Uterus (tissue), 3 donors: ENCODE measurements at regions not wholly inside any gene's neighbourhood (a gene's known extent, or its start where the extent isn't known, plus 50 kb on each side); places are given as distances from the start of the nearest gene placed in this dataset.

Source experiments
- DNase-seq, 2 donors: peaks; one replicate each; pipeline ENCODE4 v3.0.0-alpha.2; 2019 to 2020
- H3K27ac ChIP-seq, 2 donors: fragments of 200-600 bp; sonication (generic); 1 replicate in 1 of 2; 2 replicates in 1 of 2; pipeline ENCODE4 v1.5.1; 2016 to 2018
- H3K27me3 ChIP-seq, 2 donors: fragments of 200-600 bp; sonication (generic); one replicate each; pipeline ENCODE4 v1.5.1; 2018 to 2019; ENCODE audit warnings: control low read depth in 1 of 2
- H3K36me3 ChIP-seq, 2 donors: fragments of 200-600 bp; sonication (generic); one replicate each; pipeline ENCODE4 v1.5.1; 2019; ENCODE audit warnings: control low read depth in 1 of 2
- H3K4me1 ChIP-seq, 2 donors: fragments of 200-600 bp; sonication (generic); one replicate each; pipeline ENCODE4 v1.5.1; 2018 to 2019; ENCODE audit warnings: control low read depth in 1 of 2
- H3K4me3 ChIP-seq, 2 donors: fragments of 200-600 bp; sonication (generic); 1 replicate in 1 of 2; 2 replicates in 1 of 2; pipeline ENCODE4 v1.5.1; 2018 to 2019; ENCODE audit warnings: mild to moderate bottlenecking in 1 of 2
- H3K9me3 ChIP-seq, 2 donors: fragments of 200-600 bp; sonication (generic); one replicate each; pipeline ENCODE4 v1.5.1; 2019; ENCODE audit warnings: control low read depth in 1 of 2
- CTCF ChIP-seq, 4 experiments: fragments of 200-600 bp in 2 of 4; fragments of 450-650 bp in 2 of 4; sonication (generic) in 2 of 4; IDR thresholded peaks; one replicate each; pipeline ENCODE4 v1.5.1; 2016 to 2019; ENCODE audit warnings: antibody characterized with exemption in 4 of 4, mild to moderate bottlenecking in 2 of 4, moderate library complexity in 1 of 4
- POLR2A ChIP-seq, 2 donors: fragments of 450-650 bp; IDR thresholded peaks; one replicate each; pipeline ENCODE4 v1.6.1; 2016; ENCODE audit warnings: antibody characterized with exemption in 2 of 2, mild to moderate bottlenecking in 1 of 2, moderate library complexity in 1 of 2
- intact Hi-C: fragments of 100-400 bp; cut with DNase I; formaldehyde crosslinking; loops from one replicate; pipeline ENCODE4 v1.15.1; 2023; ENCODE audit warnings: low total_unique reads
- donor health status: DM: yes; HTN: yes; CAD: no.

GRCh38 chr14:58981840-58982239 lies 206.6 kb upstream of the DAAM1 start:
- Histone ChIP-seq H3K9me3 (no peaks in the 10 kb centered on the region), H3K27ac (no peak overlapping the region), H3K36me3 (no peaks in the 10 kb centered on the region), H3K27me3 (no peaks in the 10 kb centered on the region), H3K4me1 (no peaks in the 10 kb centered on the region), H3K4me3 (no peak overlapping the region)
- TF ChIP-seq POLR2A (IDR thresholded peaks at IDR 0.05), result no peak
- no peak for TF ChIP-seq CTCF (IDR thresholded peaks at IDR 0.05)
- intact Hi-C loops, result no loop called here
- no peak for DNase-seq

- no peak overlapping the region for H3K4me3 ChIP-seq
- intact Hi-C loops, result no loop called here
- H3K9me3 ChIP-seq, result no peaks in the 10 kb centered on the region
- no peak for TF ChIP-seq POLR2A (IDR thresholded peaks at IDR 0.05)
- TF ChIP-seq CTCF (IDR thresholded peaks at IDR 0.05), result no peak
- H3K27ac ChIP-seq, result no peak overlapping the region
- H3K4me1 ChIP-seq, result no peaks in the 10 kb centered on the region
- H3K36me3 ChIP-seq, result no peaks in the 10 kb centered on the region
- no peak for DNase-seq
- H3K27me3 ChIP-seq, result no peaks in the 10 kb centered on the region
These were observed 202.7 kb upstream of the DAAM1 start for GRCh38 chr14:58985786-58986185.

- H3K9me3 ChIP-seq, result no peaks in the 10 kb centered on the region
- H3K27ac ChIP-seq, result no peak overlapping the region
- no peak for DNase-seq
- H3K4me1 ChIP-seq, result no peaks in the 10 kb centered on the region
- TF ChIP-seq POLR2A (IDR thresholded peaks at IDR 0.05) (no peak), CTCF (IDR thresholded peaks at IDR 0.05) (no peak)
- no peak overlapping the region for H3K4me3 ChIP-seq
- intact Hi-C loops, result no loop called here
- H3K36me3 ChIP-seq, result no peaks in the 10 kb centered on the region
- H3K27me3 ChIP-seq, result no peaks in the 10 kb centered on the region
These were observed 200.9 kb upstream of the DAAM1 start for GRCh38 chr14:58987591-58987990.

GRCh38 chr14:58992935-58993334 lies 195.5 kb upstream of the DAAM1 start:
- no peaks in the 10 kb centered on the region for H3K36me3 ChIP-seq
- H3K9me3 ChIP-seq, result no peaks in the 10 kb centered on the region
- H3K4me3 ChIP-seq, result no peak overlapping the region
- intact Hi-C loops, result no loop called here
- no peak overlapping the region for H3K27ac ChIP-seq
- H3K27me3 ChIP-seq, result no peaks in the 10 kb centered on the region
- no peak for DNase-seq
- H3K4me1 ChIP-seq, result no peaks in the 10 kb centered on the region
- TF ChIP-seq POLR2A (IDR thresholded peaks at IDR 0.05) (no peak), CTCF (IDR thresholded peaks at IDR 0.05) (no peak)

GRCh38 chr14:58994130-58994529 lies 194.3 kb upstream of the DAAM1 start:
- TF ChIP-seq CTCF (IDR thresholded peaks at IDR 0.05) (no peak), POLR2A (IDR thresholded peaks at IDR 0.05) (no peak)
- no peak for DNase-seq
- Histone ChIP-seq H3K27me3 (no peaks in the 10 kb centered on the region), H3K9me3 (no peaks in the 10 kb centered on the region), H3K4me1 (no peaks in the 10 kb centered on the region), H3K27ac (no peak overlapping the region), H3K36me3 (no peaks in the 10 kb centered on the region), H3K4me3 (no peak overlapping the region)
- intact Hi-C loops, result no loop called here
